ENCODE measurements at regions not wholly inside any gene's neighbourhood (a gene's known extent, or its start where the extent isn't known, plus 50 kb on each side); places are given as distances from the start of the nearest gene placed in this dataset.

DNA sequence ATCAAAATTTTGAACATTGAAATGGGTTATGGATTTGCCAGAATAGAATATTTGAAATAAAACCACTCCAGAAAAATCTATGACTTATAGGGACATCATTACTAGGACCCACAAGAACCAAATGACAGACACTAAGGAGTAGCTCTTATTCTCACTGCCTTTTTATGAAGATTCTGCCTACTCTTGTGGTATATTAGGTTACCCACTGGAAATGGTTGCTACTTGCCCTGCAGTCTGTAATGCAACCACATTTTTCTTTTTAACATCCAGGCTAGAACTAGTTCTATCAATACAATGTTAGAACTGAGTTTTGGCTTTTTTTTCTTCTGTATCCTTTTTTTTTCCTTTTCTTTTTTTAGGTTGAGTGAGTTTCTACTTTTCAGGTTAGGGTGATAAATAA is 158.9 kb downstream of the PPP1R2C start:
- Histone ChIP-seq H3K4me3 (ENCODE audit: low read length) (no peak overlapping the region), H3K36me3 (ENCODE audit: insufficient read depth, low read length) (no peaks in the 10 kb centered on the region), H3K4me1 (ENCODE audit: control insufficient read depth, insufficient read depth, low read length) (no peaks in the 10 kb centered on the region), H3K27me3 (ENCODE audit: control insufficient read depth, insufficient read depth, low read length) (no peaks in the 10 kb centered on the region), H3K4me2 (ENCODE audit: low read length) (no peak overlapping the region), H3K9ac (ENCODE audit: low read depth, low read length) (no peak overlapping the region), H3K9me3 (replicated peaks; ENCODE audit: low read length) (no peaks in the 10 kb centered on the region)

DNA sequence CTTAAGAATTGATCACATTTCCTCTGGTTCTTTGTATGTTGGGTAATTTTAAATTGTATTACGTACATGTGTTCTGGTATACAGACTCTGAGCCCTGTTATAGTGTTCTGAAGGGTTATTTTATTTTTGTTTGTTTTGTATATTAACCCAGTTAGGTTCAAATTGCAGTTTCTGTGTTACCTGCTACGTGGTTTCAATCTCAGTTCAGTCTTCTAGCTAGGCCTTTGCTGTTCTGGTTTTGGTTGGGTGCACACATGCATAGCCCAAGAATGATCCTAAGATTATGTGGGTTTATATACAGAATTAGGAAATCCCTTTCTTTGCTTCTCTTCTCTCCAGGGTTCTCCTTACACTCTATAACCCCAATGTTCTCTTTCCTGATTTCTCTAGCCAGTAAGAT is 161.0 kb downstream of the PPP1R2C start:
- no peaks in the 10 kb centered on the region for H3K4me1 ChIP-seq (ENCODE audit: control insufficient read depth, insufficient read depth, low read length)
- H3K4me2 ChIP-seq (ENCODE audit: low read length), result no peak overlapping the region
- no peaks in the 10 kb centered on the region for H3K36me3 ChIP-seq (ENCODE audit: insufficient read depth, low read length)
- H3K4me3 ChIP-seq (ENCODE audit: low read length), result no peak overlapping the region
- H3K9ac ChIP-seq (ENCODE audit: low read depth, low read length), result no peak overlapping the region
- H3K9me3 ChIP-seq (replicated peaks; ENCODE audit: low read length), result no peaks in the 10 kb centered on the region
- H3K27me3 ChIP-seq (ENCODE audit: control insufficient read depth, insufficient read depth, low read length), result no peaks in the 10 kb centered on the region

- no peaks in the 10 kb centered on the region for H3K36me3 ChIP-seq (ENCODE audit: insufficient read depth, low read length)
- no peak overlapping the region for H3K4me2 ChIP-seq (ENCODE audit: low read length)
- H3K27me3 ChIP-seq (ENCODE audit: control insufficient read depth, insufficient read depth, low read length), result no peaks in the 10 kb centered on the region
- H3K9me3 ChIP-seq (replicated peaks; ENCODE audit: low read length), result no peaks in the 10 kb centered on the region
- no peak overlapping the region for H3K9ac ChIP-seq (ENCODE audit: low read depth, low read length)
- H3K4me3 ChIP-seq (ENCODE audit: low read length), result no peak overlapping the region
- H3K4me1 ChIP-seq (ENCODE audit: control insufficient read depth, insufficient read depth, low read length), result no peaks in the 10 kb centered on the region
Observed at GRCh38 chrX:42615161-42615563, 162.8 kb downstream of the PPP1R2C start.

DNA sequence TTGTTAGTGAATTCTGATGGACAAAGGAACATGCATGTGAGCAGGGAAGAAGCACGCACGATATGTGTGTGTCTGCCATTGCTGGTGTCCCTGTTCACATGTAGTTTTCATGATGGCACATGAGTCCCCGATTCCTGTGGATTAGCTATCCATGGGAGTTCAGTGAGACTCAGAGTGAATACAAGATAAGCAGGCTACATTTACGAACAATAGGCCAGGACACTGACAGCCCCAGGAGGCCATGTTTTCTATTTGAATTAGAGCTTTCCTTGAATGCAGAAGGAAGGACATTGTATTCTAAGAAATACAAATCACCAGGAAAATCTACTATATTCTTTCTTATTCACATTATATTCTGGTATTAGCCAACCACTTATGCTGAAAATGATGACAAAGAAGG is 171.4 kb downstream of the PPP1R2C start:
- no peaks in the 10 kb centered on the region for H3K9me3 ChIP-seq (replicated peaks; ENCODE audit: low read length)
- no peaks in the 10 kb centered on the region for H3K36me3 ChIP-seq (ENCODE audit: insufficient read depth, low read length)

DNA sequence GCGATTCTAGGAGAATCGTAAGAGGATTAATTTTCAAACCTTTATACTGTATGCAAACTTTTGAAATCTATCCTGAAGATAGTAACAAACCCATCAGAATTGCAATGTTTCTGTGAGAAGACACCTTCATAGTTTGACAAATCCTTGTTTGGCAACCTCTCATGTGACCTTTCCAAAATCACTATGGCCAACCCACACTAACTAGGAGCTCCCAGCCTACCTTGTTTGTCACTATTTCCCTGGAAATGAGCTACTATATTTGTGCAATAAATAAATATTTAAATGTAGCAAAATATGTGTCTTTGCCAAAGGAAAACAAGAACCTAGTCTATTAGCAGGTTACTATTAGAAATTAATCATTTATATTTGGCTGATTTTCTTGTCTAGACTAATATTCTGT is 173.7 kb downstream of the PPP1R2C start:
- H3K27me3 ChIP-seq (ENCODE audit: control insufficient read depth, insufficient read depth, low read length), result no peaks in the 10 kb centered on the region
- H3K36me3 ChIP-seq (ENCODE audit: insufficient read depth, low read length), result no peaks in the 10 kb centered on the region
- H3K9me3 ChIP-seq (replicated peaks; ENCODE audit: low read length), result no peaks in the 10 kb centered on the region
- H3K4me2 ChIP-seq (ENCODE audit: low read length), result no peak overlapping the region
- no peaks in the 10 kb centered on the region for H3K4me1 ChIP-seq (ENCODE audit: control insufficient read depth, insufficient read depth, low read length)
- no peak overlapping the region for H3K9ac ChIP-seq (ENCODE audit: low read depth, low read length)
- H3K4me3 ChIP-seq (ENCODE audit: low read length), result no peak overlapping the region

More for the DNA sequence above, 171.4 kb downstream of the PPP1R2C start:
- no peaks in the 10 kb centered on the region for H3K27me3 ChIP-seq (ENCODE audit: control insufficient read depth, insufficient read depth, low read length)
- H3K4me3 ChIP-seq (ENCODE audit: low read length), result no peak overlapping the region
- no peaks in the 10 kb centered on the region for H3K4me1 ChIP-seq (ENCODE audit: control insufficient read depth, insufficient read depth, low read length)
- H3K4me2 ChIP-seq (ENCODE audit: low read length), result no peak overlapping the region
- no peak overlapping the region for H3K9ac ChIP-seq (ENCODE audit: low read depth, low read length)

DNA sequence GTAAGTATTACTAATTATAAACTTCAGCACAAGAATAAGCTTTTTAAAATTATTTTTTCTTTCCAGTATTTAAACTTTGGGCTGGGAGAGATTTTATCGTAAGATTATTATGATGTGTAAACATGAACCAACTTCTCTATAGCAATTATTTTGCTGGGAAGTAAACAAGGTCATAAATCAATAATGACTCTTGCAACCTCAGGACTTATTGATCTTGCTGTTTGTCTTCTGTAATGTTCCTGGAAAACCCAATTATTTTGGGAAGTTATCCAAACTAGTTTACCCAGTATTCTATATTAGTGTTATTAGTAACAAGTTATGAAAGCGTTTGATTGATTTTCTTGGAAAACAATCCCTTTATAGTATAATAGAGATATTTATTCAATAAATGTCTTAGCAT is 174.9 kb downstream of the PPP1R2C start:
- H3K27me3 ChIP-seq (ENCODE audit: control insufficient read depth, insufficient read depth, low read length), result peaks cover 5% of the 10 kb centered on the region
- no peak overlapping the region for H3K4me3 ChIP-seq (ENCODE audit: low read length)
- no peak overlapping the region for H3K4me2 ChIP-seq (ENCODE audit: low read length)
- H3K4me1 ChIP-seq (ENCODE audit: control insufficient read depth, insufficient read depth, low read length), result no peaks in the 10 kb centered on the region
- H3K36me3 ChIP-seq (ENCODE audit: insufficient read depth, low read length), result no peaks in the 10 kb centered on the region
- no peak overlapping the region for H3K9ac ChIP-seq (ENCODE audit: low read depth, low read length)
- no peaks in the 10 kb centered on the region for H3K9me3 ChIP-seq (replicated peaks; ENCODE audit: low read length)

DNA sequence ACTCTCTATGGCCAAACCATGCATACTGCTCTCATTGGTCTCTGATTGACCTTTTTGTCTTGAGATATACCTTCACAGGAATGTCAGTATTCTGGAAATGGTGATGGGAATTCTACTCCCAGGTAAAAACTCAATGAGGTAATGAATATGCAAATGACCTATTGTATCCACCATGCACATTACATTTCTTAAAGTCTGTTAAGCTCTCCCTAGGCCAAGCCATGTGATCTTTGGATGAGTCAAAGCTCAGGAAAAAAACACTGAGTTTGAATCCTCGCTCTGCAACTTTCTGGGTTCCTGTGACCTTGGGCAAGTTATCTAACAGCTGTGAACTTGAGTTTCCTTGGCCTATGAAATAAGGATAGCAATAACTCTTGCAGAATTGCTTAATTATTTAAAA is 175.4 kb downstream of the PPP1R2C start:
- H3K4me1 ChIP-seq (ENCODE audit: control insufficient read depth, insufficient read depth, low read length), result no peaks in the 10 kb centered on the region
- H3K9ac ChIP-seq (ENCODE audit: low read depth, low read length), result no peak overlapping the region
- H3K4me2 ChIP-seq (ENCODE audit: low read length), result no peak overlapping the region
- no peak overlapping the region for H3K4me3 ChIP-seq (ENCODE audit: low read length)
- H3K9me3 ChIP-seq (replicated peaks; ENCODE audit: low read length), result no peaks in the 10 kb centered on the region
- peaks cover 5% of the 10 kb centered on the region for H3K27me3 ChIP-seq (ENCODE audit: control insufficient read depth, insufficient read depth, low read length)
- H3K36me3 ChIP-seq (ENCODE audit: insufficient read depth, low read length), result no peaks in the 10 kb centered on the region

DNA sequence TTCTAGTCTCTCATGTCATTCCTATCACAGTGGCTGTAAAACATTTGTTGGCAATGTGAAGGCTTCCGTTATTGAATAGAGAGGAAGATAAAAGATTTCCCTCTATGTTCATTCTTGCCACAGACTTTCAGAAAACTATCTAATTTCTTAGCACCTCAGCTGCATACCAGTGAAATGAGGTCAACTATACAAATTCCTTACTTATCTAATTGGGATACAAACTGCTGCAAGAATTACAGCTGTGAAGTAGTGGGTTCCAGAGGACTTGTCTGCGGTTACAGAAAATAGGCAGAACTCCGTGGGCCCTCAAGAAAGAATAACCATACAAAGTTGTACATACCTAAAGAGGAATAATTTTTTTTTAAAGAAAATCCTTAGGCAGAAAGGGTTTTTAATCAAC is 175.8 kb downstream of the PPP1R2C start:
- no peak overlapping the region for H3K9ac ChIP-seq (ENCODE audit: low read depth, low read length)
- H3K4me1 ChIP-seq (ENCODE audit: control insufficient read depth, insufficient read depth, low read length), result no peaks in the 10 kb centered on the region
- no peaks in the 10 kb centered on the region for H3K9me3 ChIP-seq (replicated peaks; ENCODE audit: low read length)
- no peak overlapping the region for H3K4me3 ChIP-seq (ENCODE audit: low read length)
- peaks cover 5% of the 10 kb centered on the region for H3K27me3 ChIP-seq (ENCODE audit: control insufficient read depth, insufficient read depth, low read length)
- H3K36me3 ChIP-seq (ENCODE audit: insufficient read depth, low read length), result no peaks in the 10 kb centered on the region
- H3K4me2 ChIP-seq (ENCODE audit: low read length), result no peak overlapping the region

GRCh38 chrX:42597481-42597880 is 180.5 kb downstream of the PPP1R2C start:
- peaks cover 5% of the 10 kb centered on the region for H3K27me3 ChIP-seq (ENCODE audit: control insufficient read depth, insufficient read depth, low read length)
- H3K9me3 ChIP-seq (replicated peaks; ENCODE audit: low read length), result no peaks in the 10 kb centered on the region
- no peak overlapping the region for H3K4me3 ChIP-seq (ENCODE audit: low read length)
- H3K9ac ChIP-seq (ENCODE audit: low read depth, low read length), result no peak overlapping the region
- no peaks in the 10 kb centered on the region for H3K36me3 ChIP-seq (ENCODE audit: insufficient read depth, low read length)
- H3K4me2 ChIP-seq (ENCODE audit: low read length), result no peak overlapping the region
- no peaks in the 10 kb centered on the region for H3K4me1 ChIP-seq (ENCODE audit: control insufficient read depth, insufficient read depth, low read length)

DNA sequence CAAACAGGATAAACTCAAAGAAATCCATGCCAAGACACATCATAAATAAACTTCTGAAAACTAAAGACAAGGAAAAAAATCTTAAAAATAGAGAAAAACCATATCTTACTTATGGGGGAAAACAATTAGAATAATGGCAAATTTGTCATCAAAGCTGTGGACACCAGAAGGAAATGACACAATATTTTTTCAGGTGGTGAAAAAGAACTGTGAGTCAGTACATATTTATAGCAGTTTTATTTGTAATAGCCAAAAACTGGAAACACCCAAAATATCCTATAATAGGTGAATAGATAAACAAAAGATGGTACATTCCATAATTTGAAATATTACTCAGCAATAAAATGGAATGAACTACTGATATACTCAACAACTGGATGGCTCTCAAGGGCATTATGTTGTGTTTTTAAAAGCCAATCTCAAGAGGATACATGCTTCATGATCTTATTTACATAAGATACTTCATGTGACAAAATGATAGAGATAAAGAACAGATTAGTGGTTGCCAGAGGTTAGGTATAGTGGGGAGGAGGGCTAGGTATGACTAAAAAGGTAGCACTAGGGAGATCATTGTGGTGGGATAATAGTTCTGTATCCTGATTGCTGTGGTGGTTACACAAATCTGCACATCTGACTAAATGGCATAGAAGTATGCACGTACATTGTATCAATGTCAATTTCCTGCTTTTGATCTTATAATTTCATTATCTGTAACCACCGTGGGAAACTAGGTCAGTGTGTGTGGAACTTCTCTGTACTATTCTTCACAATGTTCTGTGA is 191.9 kb downstream of the PPP1R2C start:
- Histone ChIP-seq H3K4me1 (ENCODE audit: control insufficient read depth, insufficient read depth, low read length) (no peaks in the 10 kb centered on the region), H3K4me2 (ENCODE audit: low read length) (no peak overlapping the region), H3K9me3 (replicated peaks; ENCODE audit: low read length) (no peaks in the 10 kb centered on the region), H3K36me3 (ENCODE audit: insufficient read depth, low read length) (no peaks in the 10 kb centered on the region), H3K27me3 (ENCODE audit: control insufficient read depth, insufficient read depth, low read length) (no peaks in the 10 kb centered on the region), H3K9ac (ENCODE audit: low read depth, low read length) (no peak overlapping the region), H3K4me3 (ENCODE audit: low read length) (no peak overlapping the region)

DNA sequence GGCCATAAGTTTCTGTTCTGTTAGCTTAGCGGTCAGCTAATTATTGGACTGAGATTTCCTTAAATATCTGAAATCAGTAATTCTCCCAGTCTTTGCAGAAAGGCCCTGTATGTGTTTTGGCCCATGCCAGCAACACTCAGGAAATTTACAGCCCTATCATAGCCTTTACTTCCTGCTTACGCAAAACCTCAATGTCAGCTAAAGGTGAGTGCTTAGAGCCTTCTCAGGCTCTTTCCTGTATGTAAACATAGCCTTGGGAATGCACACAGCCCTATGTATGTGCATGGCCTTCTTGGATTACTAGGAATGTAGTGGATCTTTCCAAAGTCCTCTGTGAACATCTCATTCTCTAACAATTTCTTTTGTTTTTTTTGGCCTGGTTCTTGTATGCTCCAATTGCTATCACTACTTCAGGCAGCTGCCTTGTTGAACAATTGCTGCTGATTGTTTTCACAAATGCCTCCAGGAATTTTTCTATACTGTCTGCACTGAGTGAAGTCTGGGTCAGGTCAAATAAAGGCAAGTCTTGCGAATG is 200.0 kb downstream of the PPP1R2C start:
- no peak overlapping the region for H3K9ac ChIP-seq (ENCODE audit: low read depth, low read length)
- H3K4me2 ChIP-seq (ENCODE audit: low read length), result no peak overlapping the region
- no peak overlapping the region for H3K4me3 ChIP-seq (ENCODE audit: low read length)
- no peaks in the 10 kb centered on the region for H3K4me1 ChIP-seq (ENCODE audit: control insufficient read depth, insufficient read depth, low read length)
- H3K9me3 ChIP-seq (replicated peaks; ENCODE audit: low read length), result no peaks in the 10 kb centered on the region
- no peaks in the 10 kb centered on the region for H3K36me3 ChIP-seq (ENCODE audit: insufficient read depth, low read length)
- no peaks in the 10 kb centered on the region for H3K27me3 ChIP-seq (ENCODE audit: control insufficient read depth, insufficient read depth, low read length)

- H3K36me3 ChIP-seq (ENCODE audit: insufficient read depth, low read length), result no peaks in the 10 kb centered on the region
- H3K9ac ChIP-seq (ENCODE audit: low read depth, low read length), result peak overlapping the region; percentile 16
- no peak overlapping the region for H3K4me2 ChIP-seq (ENCODE audit: low read length)
- H3K27me3 ChIP-seq (ENCODE audit: control insufficient read depth, insufficient read depth, low read length), result no peaks in the 10 kb centered on the region
- H3K9me3 ChIP-seq (replicated peaks; ENCODE audit: low read length), result no peaks in the 10 kb centered on the region
- H3K4me1 ChIP-seq (ENCODE audit: control insufficient read depth, insufficient read depth, low read length), result no peaks in the 10 kb centered on the region
- H3K4me3 ChIP-seq (ENCODE audit: low read length), result no peak overlapping the region
Observed at GRCh38 chrX:42567268-42567667, 210.7 kb downstream of the PPP1R2C start.
